HL-60 (cell line): ENCODE measurements at regions not wholly inside any gene's neighbourhood (a gene's known extent, or its start where the extent isn't known, plus 50 kb on each side); places are given as distances from the start of the nearest gene placed in this dataset.

Source experiments
- DNase-seq, 2 experiments: peaks; one replicate each; pipeline ENCODE4 v3.0.0-alpha.2; 2010 to 2020; ENCODE audit warnings: low read depth in 1 of 2, low spot score in 1 of 2
- H3K27ac ChIP-seq: fragments of 250-450 bp; sonication (Bioruptor Pico); replicated peaks from 2 replicates; pipeline ENCODE4 v1.5.1; 2020; ENCODE audit warnings: mild to moderate bottlenecking, moderate library complexity
- H3K27me3 ChIP-seq: fragments of 250-450 bp; sonication (Bioruptor Pico); 2 replicates; pipeline ENCODE4 v1.5.1; 2021; ENCODE audit warnings: mild to moderate bottlenecking, moderate library complexity; ENCODE audit not compliant: insufficient read depth, poor library complexity, severe bottlenecking
- H3K4me3 ChIP-seq: replicated peaks from 2 replicates; pipeline ENCODE4 v1.5.1; 2011; ENCODE audit warnings: mild to moderate bottlenecking, control low read depth, low read length; ENCODE audit not compliant: insufficient read depth
- CTCF ChIP-seq: IDR thresholded peaks from one replicate; pipeline ENCODE4 v1.5.1; 2011; ENCODE audit warnings: low read length, control low read depth, inconsistent platforms; ENCODE audit not compliant: insufficient read depth
- GABPA ChIP-seq: IDR thresholded peaks from 2 replicates; pipeline ENCODE4 v1.6.1; 2012; ENCODE audit warnings: low read depth
- POLR2AphosphoS5 ChIP-seq: IDR thresholded peaks from 2 replicates; pipeline ENCODE4 v1.6.1; 2012; ENCODE audit warnings: low read depth
- REST ChIP-seq: IDR thresholded peaks from 2 replicates; pipeline ENCODE4 v1.6.1; 2012; ENCODE audit warnings: low read depth; ENCODE audit not compliant: insufficient replicate concordance
- SPI1 ChIP-seq: IDR thresholded peaks from 2 replicates; pipeline ENCODE4 v1.6.1; 2012; ENCODE audit warnings: low read depth, mild to moderate bottlenecking, borderline replicate concordance

GRCh38 chr17:69978056-69978646 is 96.9 kb upstream of the KCNJ16 start:
- TF ChIP-seq CTCF (no peak), GABPA (no peak), SPI1 (no peak), REST (no peak), POLR2AphosphoS5 (no peak)
- no peak for DNase-seq

GRCh38 chr17:69981441-69981840 is 93.6 kb upstream of the KCNJ16 start:
- Histone ChIP-seq H3K27ac (no peak overlapping the region), H3K4me3 (no peak overlapping the region), H3K27me3 (no peaks in the 10 kb centered on the region)
- TF ChIP-seq SPI1: no peak
- no peak for TF ChIP-seq REST
- no peak for TF ChIP-seq POLR2AphosphoS5
- TF ChIP-seq CTCF: no peak
- no peak for TF ChIP-seq GABPA
- DNase-seq: no peak

More at GRCh38 chr17:69978056-69978646, 96.9 kb upstream of the KCNJ16 start:
- Histone ChIP-seq H3K27ac (no peak overlapping the region), H3K4me3 (no peak overlapping the region), H3K27me3 (no peaks in the 10 kb centered on the region)

GRCh38 chr17:69995476-69995875 is 79.5 kb upstream of the KCNJ16 start:
- no peak overlapping the region for H3K4me3 ChIP-seq
- no peak for DNase-seq
- H3K27ac ChIP-seq: no peak overlapping the region
- no peaks in the 10 kb centered on the region for H3K27me3 ChIP-seq
- TF ChIP-seq POLR2AphosphoS5 (no peak), SPI1 (no peak), REST (no peak), CTCF (no peak), GABPA (no peak)
